HepG2 (cell line): ENCODE measurements at regions not wholly inside any gene's neighbourhood (a gene's known extent, or its start where the extent isn't known, plus 50 kb on each side); places are given as distances from the start of the nearest gene placed in this dataset.
"Not testable (repeated sequence)": the region's sequence is repeated elsewhere in the genome, so short reads cannot be mapped to it uniquely, and the experiment has no call there.

Experiments used
- ATAC-seq: fragments of 200-7000 bp; cut with Tn5 transposase; 3 replicates; pipeline ENCODE4 v1.9.1; 2020; ENCODE audit warnings: mild to moderate bottlenecking, moderate library complexity
- BruUV-seq: library from RNA; stranded (reverse); fragments of 400-500 nt; replicated peaks from 2 replicates; lab custom pipeline; 2021; lab: Mats Ljungman, UMichigan
- CTCF ChIA-PET: fragments of 300-600 bp; formaldehyde crosslinking; extraction: SDS; loops from one replicate; lab custom pipeline; 2021; ENCODE audit warnings: low total read pairs, inconsistent platforms, low intra/inter-chr PET ratio; lab: Yijun Ruan, JAX
- POLR2A ChIA-PET: fragments of 350-600 bp; sonication (Branson Sonifier 250); formaldehyde crosslinking; loops from one replicate; lab custom pipeline; 2020; ENCODE audit warnings: antibody characterized with exemption, inconsistent platforms; lab: Yijun Ruan, JAX
- DNase-seq: peaks from one replicate; pipeline ENCODE4 v3.0.0-alpha.2; 2015; ENCODE audit warnings: low spot score
- FAIRE-seq: peaks from 3 replicates; lab custom pipeline; 2011; peaks lifted over from hg19 to GRCh38; lab: Jason Lieb, UNC
- H2AFZ ChIP-seq: one replicate; pipeline ENCODE4 v1.6.1; 2011; ENCODE audit warnings: low read length, inconsistent platforms
- H3K27ac ChIP-seq: fragments of 300-600 bp; 3 replicates; pipeline ENCODE4 v1.8.0; 2011; ENCODE audit warnings: mixed run types, mild to moderate bottlenecking, mixed read lengths, low read length, inconsistent platforms; ENCODE audit not compliant: insufficient read depth; ENCODE audit errors: extremely low read length
- H3K27me3 ChIP-seq, 2 experiments: fragments of 200-600 bp in 1 of 2; 2 replicates in 1 of 2; 3 replicates in 1 of 2; pipeline versions ENCODE4 v1.6.0 to v1.8.0; 2011; ENCODE audit warnings: low read length in 2 of 2, mild to moderate bottlenecking in 2 of 2, moderate library complexity in 2 of 2, inconsistent platforms in 1 of 2; ENCODE audit not compliant: insufficient read depth in 2 of 2, control insufficient read depth in 1 of 2
- H3K36me3 ChIP-seq, 2 experiments: fragments of 200-600 bp in 1 of 2; replicated peaks in 1 of 2; 2 replicates in 1 of 2; 3 replicates in 1 of 2; pipeline versions ENCODE4 v1.5.1 to v1.8.0; 2011; ENCODE audit warnings: low read length in 2 of 2, inconsistent platforms in 1 of 2; ENCODE audit not compliant: insufficient read depth in 2 of 2, control insufficient read depth in 1 of 2
- H3K4me1 ChIP-seq: 2 replicates; pipeline ENCODE4 v1.5.1; 2012; ENCODE audit warnings: low read length, inconsistent platforms; ENCODE audit not compliant: insufficient read depth
- H3K4me2 ChIP-seq: 2 replicates; pipeline ENCODE4 v1.6.0; 2011; ENCODE audit warnings: low read depth, low read length, inconsistent platforms
- H3K4me3 ChIP-seq, 3 experiments: fragments of 200-600 bp in 1 of 3; sonication (generic), shearing (Covaris generic) in 1 of 3; replicated peaks in 1 of 3; 2 replicates each; pipeline ENCODE4 v1.5.1; 2011 to 2016; ENCODE audit warnings: low read length in 3 of 3, inconsistent platforms in 2 of 3, low read depth in 2 of 3, mild to moderate bottlenecking in 2 of 3, control low read depth in 1 of 3, mixed read lengths in 1 of 3; ENCODE audit not compliant: insufficient read depth in 1 of 3
- H3K79me2 ChIP-seq: one replicate; pipeline ENCODE4 v1.6.1; 2011; ENCODE audit warnings: low read length, inconsistent platforms; ENCODE audit not compliant: insufficient read depth
- H3K9ac ChIP-seq: 2 replicates; pipeline ENCODE4 v1.6.0; 2011; ENCODE audit warnings: mild to moderate bottlenecking, low read depth, low read length, inconsistent platforms; ENCODE audit not compliant: insufficient read depth
- H3K9me3 ChIP-seq: 2 replicates; pipeline ENCODE4 v1.5.1; 2012; ENCODE audit warnings: mild to moderate bottlenecking, low read length
- H4K20me1 ChIP-seq: 2 replicates; pipeline ENCODE4 v1.6.0; 2011; ENCODE audit warnings: inconsistent platforms, mild to moderate bottlenecking, low read length, moderate library complexity; ENCODE audit not compliant: insufficient read depth
- WGBS: methylation state at CpG from one replicate; pipeline ENCODE4 v1.1.6; 2017; ENCODE audit warnings: low lambda C conversion rate; 5-methylcytosine and 5-hydroxymethylcytosine counted together
- in situ Hi-C: cut with HindIII; loops from 2 replicates; pipeline ENCODE4 v1.10.0; 2017; ENCODE audit warnings: low pct_unique_long_range_greater_than_20kb; ENCODE audit not compliant: extremely low pct_ligation_motif_present
- intact Hi-C: fragments of 100-400 bp; cut with micrococcal nuclease; formaldehyde crosslinking; loops from one replicate; pipeline ENCODE4 v1.10.0; 2022; ENCODE audit not compliant: unreplicated experiment

DNA sequence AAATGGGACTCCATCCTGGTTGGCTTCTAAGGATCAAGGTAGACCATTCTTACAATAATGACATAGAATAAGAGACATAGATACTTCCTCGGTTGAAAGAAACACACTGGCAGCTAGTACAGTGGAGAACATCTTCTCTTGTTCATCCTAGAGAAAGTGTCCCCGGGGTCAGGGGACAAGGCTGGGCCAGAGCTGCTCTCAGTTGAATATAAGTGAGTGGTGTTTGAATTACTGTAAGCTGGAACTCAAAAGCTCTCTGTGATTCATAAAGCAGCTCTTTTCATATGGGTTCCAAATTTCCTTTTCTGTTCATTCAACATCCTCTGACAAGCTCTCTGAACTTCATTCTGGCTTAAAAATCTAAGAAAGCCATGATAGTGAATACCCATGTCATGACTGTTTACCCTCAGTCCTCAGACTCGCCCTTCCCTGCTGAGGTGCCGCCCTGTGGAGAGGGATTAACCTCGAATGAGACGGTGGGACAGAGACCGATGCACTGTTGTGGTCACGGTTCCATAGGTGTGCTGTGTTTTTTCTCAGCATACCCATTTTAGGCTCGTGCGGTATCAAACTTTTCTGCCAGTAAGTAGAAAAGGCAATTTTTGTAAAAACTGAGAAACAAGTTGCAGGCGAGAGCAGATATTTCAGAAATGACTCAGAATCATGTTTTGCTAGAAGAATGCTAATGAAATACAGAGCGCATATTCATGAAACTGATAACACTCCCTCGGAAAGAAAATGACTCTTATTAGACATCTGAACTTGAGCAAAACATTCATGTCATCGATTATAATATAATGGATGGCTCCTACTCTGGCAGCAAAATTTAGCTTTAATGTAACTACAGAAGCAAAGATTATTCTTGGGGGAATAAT lies 351.1 kb downstream of the ANAPC1 start:
- intact Hi-C loops, FAIRE-seq, H3K36me3 ChIP-seq, H4K20me1 ChIP-seq, H3K27me3 ChIP-seq, H3K79me2 ChIP-seq, BruUV-seq, H3K4me3 ChIP-seq, in situ Hi-C loops, H2AFZ ChIP-seq, H3K27ac ChIP-seq, H3K9ac ChIP-seq, H3K4me2 ChIP-seq, ATAC-seq, H3K9me3 ChIP-seq, DNase-seq, POLR2A ChIA-PET, CTCF ChIA-PET: not testable (repeated sequence)
- 84% methylated on average over 9 of the region's 14 CpGs for WGBS
- peaks cover 51% of the 10 kb centered on the region for H3K4me1 ChIP-seq

- POLR2A ChIA-PET, H3K4me3 ChIP-seq, CTCF ChIA-PET, H2AFZ ChIP-seq, H3K9ac ChIP-seq, ATAC-seq, H3K79me2 ChIP-seq, H3K4me2 ChIP-seq, FAIRE-seq, intact Hi-C loops, H4K20me1 ChIP-seq, BruUV-seq, DNase-seq, H3K36me3 ChIP-seq, H3K27ac ChIP-seq, in situ Hi-C loops, H3K9me3 ChIP-seq, H3K27me3 ChIP-seq: not testable (repeated sequence)
- peaks cover 43% of the 10 kb centered on the region for H3K4me1 ChIP-seq
- WGBS: 91% methylated on average over 7 of the region's 8 CpGs
These were observed 350.3 kb downstream of the ANAPC1 start for GRCh38 chr2:111533557-111534247.
